Iris pigment epithelial cell (primary cell): ENCODE measurements at regions not wholly inside any gene's neighbourhood (a gene's known extent, or its start where the extent isn't known, plus 50 kb on each side); places are given as distances from the start of the nearest gene placed in this dataset.
A peak's percentile ranks its signal among the peaks of the same experiment; 100 is the strongest.

Experiments used
- DNase-seq: peaks from one replicate; pipeline ENCODE4 v3.0.0-alpha.2; 2011; ENCODE audit warnings: low read depth

- no peak for DNase-seq
Observed at GRCh38 chr14:98114946-98115345, 1157.1 kb downstream of the BCL11B start.

DNA sequence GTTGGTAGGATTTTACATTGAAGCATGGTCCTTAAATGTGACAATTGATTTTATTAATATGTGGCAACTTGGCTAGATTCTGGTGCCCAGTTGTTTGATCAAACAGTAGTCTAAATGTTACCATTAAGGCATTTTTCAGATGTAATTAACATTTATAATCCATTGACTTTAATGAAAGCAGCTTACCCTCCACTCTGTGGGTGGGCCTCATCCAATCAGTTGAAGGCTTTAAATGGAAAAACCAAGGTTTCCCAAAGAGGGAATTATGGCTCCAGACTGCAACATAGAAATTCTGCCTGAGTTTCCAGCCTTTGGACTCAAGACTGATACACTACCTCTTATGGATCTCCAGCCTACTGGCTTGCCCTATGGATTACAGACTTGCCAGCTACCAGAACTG, 1153.2 kb downstream of the BCL11B start:
- DNase-seq, result no peak

GRCh38 chr14:98119739-98120138, 1152.3 kb downstream of the BCL11B start:
- no peak for DNase-seq

DNA sequence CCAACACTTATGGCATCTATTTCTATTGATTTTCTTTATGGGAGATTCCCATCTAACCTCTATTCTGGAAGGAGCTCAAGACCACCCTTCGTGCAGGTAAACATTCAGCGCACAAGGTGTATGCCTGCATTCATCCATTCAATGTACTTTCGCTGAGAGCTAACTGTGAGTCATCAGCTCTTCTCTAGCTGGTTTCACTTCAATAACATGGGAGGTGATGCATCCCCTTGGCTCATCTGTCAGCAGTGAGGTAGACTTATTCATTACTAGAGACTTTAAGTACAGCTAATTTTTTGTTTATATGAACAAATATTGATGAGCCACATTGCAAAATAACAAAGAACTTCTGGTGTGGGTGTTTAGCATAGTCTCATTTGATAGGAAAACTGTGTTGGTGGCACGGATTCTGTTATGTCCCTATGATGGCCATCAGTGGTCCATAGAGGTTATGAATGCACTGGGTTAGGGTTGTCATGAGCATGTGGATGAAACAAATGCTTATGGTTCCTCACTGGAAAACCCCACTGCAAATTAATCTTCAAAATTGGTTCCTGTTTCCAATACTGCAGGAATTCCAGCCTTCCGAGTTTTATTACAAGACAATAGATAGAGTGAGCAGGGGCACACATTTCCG, 1151.0 kb downstream of the BCL11B start:
- DNase-seq, result no peak

DNA sequence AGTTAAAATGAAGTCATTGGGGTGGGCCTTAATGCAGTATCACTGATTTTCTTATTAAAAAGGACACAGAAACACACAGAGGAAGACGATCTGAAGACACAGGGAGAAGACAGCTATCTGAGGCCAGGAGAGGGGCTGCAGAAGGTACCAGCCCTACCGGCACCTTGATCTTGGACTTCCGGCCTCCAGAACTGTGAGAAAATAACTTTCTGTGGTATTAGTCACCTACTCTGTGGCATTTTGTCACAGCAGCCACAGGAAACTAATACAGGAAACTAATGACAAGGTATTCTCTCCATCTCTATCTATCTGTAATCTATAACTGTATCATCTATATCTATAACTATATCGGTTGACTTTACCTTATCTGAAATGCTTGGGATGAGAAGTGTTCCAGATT, 1149.5 kb downstream of the BCL11B start:
- DNase-seq, result no peak

DNA sequence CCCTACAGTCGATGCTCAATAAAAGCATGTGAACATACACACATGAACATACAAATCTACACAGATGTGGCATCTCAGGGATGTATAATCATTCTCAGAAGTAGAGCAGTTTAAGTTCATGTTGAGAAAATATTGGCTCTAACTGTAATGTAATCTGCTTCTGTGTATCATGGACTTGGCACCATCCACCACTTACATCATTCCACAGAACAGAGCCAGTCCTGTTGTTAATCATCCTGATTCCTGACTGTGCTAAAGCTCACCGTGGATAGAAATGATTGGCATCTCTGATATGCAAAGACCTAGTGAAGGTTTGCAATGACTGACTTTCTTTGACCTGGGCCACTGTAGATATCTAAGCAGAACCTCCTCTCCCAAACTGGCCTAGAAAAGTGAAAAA, 1141.3 kb downstream of the BCL11B start:
- no peak for DNase-seq

DNA sequence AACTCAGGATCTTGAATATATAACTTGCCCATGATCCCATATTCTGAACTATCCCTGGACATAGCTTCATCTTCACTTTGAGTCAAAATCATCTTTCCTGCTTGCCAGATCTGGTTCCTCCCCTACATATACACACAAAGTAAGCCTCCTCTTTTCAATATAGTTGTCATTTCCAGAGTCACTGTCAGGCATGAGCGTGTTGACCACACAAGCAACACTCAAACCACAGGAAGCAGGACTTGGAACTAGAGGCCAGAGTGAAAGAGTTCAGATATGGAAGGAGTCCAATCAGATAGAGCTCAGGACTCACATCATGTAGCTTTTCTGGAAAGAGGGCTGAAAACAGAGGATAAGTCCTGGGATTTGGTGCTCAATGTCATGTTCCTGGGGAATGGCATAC, 1140.6 kb downstream of the BCL11B start:
- no peak for DNase-seq

- DNase-seq, result no peak
Observed at GRCh38 chr14:98133806-98134205, 1138.2 kb downstream of the BCL11B start.

DNA sequence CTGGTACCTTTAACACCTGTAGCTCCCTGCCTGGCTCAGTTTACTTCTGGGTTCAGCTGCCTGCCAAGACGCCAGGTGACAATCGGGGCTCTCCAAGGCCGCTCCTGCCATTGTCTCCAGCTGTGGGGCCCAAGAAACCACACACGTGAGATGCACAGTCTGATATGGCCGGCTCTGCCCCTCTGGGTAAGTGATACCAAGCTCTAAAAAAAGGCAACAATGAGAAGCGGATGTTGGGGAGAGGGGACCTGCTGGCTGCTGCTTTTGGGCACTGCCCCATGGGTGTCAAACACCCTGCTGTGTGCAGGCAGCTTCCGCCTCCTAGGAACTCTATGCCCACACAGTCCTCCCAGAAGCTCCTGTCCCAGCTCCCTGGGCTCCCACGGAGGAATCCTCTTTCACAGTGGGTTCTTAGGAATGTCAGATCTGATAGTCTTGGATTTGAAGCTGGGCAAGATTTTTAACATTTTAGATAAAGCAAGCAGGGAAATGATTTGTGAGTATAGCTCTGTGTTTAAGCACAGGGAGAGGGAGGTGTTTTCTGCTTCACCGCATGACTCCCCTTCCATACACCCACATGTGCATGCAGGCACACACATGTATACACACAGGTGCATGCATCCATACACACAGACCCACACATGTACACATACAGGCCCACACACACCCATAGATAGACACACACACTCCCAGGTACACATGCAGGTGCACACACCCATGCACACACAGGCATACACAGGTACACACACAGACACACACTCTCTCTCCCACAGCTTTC, 1135.8 kb downstream of the BCL11B start:
- no peak for DNase-seq

- DNase-seq, result no peak
Observed at GRCh38 chr14:98137131-98138025, 1134.6 kb downstream of the BCL11B start.

DNA sequence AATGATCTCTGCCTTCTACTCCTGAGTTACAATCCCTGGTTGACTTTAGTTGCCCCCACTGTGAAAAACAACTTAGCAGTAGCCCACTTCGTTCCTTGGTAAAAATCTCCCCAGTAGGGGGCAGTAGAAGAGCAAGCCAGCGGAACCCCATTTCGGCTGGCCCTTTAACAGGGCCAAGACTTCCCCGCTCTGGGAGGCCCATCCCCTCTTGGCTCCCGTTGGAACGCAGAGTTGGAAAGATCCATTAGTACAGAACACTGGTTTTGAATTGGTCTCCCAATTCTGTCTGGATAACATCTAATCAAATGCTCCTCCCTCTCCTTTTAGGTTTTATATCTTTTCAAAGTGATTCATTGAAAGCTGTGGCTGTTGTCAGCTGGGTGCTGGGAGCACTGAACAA, 1133.3 kb downstream of the BCL11B start:
- no peak for DNase-seq

DNA sequence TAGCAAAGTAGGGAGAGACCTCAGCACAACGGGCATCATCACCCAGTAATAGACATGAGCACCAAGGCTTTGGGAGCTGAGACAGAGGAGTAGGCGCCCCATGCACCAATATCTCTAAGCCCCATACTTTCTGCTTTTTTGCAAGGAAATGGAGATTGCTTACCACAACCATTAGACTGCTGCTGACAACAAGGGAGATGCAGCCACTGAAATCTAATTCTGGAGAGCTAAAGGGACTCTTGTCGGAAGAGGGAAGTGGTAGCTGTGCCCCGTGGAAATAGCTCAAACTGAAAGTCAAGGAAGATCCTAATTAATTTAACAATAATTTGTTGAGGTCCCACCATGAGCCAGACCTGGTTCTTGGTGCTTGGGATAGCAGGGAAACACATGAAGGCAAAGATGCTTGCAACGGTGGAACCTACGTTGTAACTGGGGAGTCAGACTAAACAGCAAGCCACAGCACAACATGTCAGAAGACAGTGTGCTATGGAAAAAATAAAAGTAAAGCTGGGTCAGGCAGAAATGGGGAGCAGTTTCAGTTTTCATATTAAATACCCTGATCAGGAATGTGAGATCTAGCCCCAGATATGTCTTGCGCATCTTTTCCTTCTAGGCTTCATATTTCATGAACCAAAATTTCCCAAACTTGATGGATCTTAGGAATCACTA, 1131.0 kb downstream of the BCL11B start:
- DNase-seq, result no peak

- DNase-seq, result no peak
Observed at GRCh38 chr14:98143566-98143965, 1128.4 kb downstream of the BCL11B start.

- peak; percentile 0 for DNase-seq
Observed at GRCh38 chr14:98144964-98145363, 1127.0 kb downstream of the BCL11B start.

- no peak for DNase-seq
Observed at GRCh38 chr14:98146416-98146815, 1125.6 kb downstream of the BCL11B start.

GRCh38 chr14:98154254-98154653, 1117.7 kb downstream of the BCL11B start:
- DNase-seq, result no peak

DNA sequence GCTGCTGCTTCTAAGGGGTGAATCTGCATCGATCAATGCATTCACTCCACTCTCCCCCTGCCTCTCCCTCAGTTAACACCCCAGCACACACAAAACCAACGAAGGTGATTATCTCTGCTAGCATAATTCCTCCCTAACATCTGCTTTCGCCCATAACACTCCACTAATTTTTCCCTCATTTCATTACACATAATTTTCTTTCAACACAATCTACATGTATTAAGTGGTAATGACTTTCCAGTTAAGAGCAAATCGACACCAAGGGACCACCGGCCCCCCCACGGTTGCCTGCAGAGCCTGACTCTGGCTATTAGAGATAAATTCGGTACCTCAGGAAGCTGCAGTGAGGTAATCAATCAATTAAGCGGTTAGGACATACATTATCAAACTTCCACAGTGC, 1115.6 kb downstream of the BCL11B start:
- no peak for DNase-seq

DNA sequence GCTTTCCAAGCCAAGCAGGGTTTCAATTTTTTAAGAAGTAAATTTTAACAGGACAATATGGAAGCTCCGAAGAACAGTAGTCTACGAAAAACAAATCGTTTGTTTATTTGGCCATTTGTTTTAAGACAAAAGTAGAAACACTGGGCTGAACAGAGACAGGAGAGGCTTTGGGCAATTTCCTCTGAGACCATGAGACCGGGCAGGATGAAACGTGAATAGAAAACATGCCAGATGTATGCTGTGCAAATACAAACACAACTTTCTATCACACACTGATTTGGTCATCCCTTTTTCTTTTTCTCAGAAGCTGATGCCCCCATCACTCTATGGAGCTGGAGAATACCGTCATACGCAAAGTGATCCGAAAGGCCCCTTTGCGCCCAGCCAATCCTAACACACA, 1111.1 kb downstream of the BCL11B start:
- DNase-seq, result no peak

DNA sequence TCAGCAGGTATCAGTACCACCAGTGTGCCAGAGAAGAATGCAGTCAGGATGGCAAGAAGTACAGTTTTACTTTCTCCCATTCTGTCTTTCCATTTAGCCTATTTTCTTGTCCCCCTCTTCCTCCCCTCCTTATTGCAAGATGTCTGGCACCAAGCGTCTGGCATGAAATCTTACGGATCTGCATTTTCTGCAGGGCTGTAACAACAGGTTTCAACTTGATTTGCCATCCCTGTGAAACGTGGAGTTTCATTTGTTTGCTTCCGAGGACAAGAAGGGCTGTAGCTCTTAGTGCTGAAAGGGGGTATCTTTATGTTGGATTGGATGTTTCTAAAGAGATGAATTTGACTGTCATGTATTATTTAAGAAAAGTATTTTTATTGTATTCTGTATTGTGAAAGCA, 1110.6 kb downstream of the BCL11B start:
- no peak for DNase-seq

DNA sequence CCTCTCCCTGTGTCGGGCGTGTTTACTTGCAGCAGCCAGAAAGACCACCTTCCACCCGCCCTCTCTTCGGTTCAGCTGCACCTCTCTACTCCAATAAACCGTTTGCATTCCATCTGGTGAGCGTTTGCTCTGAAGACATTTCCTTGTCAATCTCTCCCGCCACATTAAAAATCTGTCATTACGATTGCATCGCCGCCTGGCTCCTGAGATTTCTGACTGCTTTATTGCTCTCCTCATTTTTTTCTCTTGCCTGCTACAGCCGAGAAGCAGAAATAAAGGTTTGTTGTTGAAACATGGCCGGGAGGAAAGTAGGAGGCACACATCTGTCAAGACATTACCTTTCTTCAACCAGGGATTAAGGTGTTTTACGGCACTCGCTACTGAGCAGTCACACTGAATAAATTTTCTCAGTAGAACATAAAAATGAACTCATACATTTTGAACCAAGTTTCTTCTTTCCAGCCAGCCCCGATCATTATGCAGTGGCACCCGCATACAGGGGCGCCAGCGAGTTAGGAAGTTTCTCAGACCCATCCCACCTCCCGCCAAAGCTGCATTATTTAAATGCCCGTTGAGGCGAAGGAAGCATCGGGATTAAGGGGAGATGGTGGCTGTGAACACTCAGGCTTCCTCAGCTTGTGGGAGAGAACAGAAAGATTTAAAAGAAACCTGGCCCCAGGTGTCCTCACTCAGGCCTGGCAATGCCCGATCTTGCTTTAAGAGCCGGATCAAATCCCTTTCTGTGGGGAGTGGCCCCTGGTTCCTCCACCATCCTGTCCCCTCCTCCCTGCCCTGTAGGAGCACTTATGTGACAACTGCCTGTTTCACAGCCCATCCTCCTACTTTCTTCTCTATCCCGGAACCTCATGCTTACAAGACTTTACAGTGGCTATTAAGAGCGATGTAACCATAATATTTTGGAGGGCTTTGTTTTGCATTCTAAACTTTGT, 1108.9 kb downstream of the BCL11B start:
- no peak for DNase-seq

DNA sequence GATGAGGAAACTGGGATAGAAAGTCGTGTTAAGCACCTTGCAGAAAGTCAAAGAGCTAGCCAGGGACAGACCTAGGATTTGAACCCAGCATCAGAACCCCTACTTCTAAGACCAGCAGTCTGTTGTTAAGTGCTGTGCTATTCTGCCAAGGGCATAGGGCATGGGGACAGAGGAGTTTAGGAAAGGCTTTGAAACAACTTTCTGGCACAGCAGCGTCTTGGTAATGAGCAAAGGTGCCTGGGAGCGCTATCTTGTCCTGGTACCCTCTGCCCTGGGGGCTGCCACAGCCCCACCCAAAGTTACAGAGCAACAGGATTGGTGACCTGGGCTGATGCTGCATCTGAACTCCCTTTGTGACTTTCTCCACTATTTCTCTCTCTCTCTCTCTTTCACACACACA, 1108.1 kb downstream of the BCL11B start:
- no peak for DNase-seq
